A549 (cell line): ENCODE measurements at regions not wholly inside any gene's neighbourhood (a gene's known extent, or its start where the extent isn't known, plus 50 kb on each side); places are given as distances from the start of the nearest gene placed in this dataset.

Source experiments
- ATAC-seq, 2 experiments: fragments of 200-7000 bp in 1 of 2; fragments of >200 bp in 1 of 2; cut with Nextera tagmentation in 1 of 2; cut with Tn5 transposase in 1 of 2; 3 replicates each; pipeline versions ENCODE4 v1.8.0 to v1.9.1; 2018 to 2020; ENCODE audit warnings: mild to moderate bottlenecking in 1 of 2, moderate library complexity in 1 of 2
- CTCF ChIA-PET: fragments of 300-600 bp; sonication (Branson Sonifier 250); formaldehyde crosslinking; extraction: SDS; loops from one replicate; lab custom pipeline; 2021; ENCODE audit warnings: antibody characterized with exemption, inconsistent platforms; lab: Yijun Ruan, JAX
- POLR2A ChIA-PET: fragments of 350-600 bp; formaldehyde crosslinking; extraction: SDS; loops from one replicate; lab custom pipeline; 2021; ENCODE audit warnings: antibody characterized with exemption, inconsistent platforms; lab: Yijun Ruan, JAX
- DNase-seq, 2 experiments: peaks; one replicate each; pipeline versions ENCODE4 v3.0.0 to v3.0.0-alpha.2; 2011 to 2016; ENCODE audit warnings: low read depth in 1 of 2, low spot score in 1 of 2
- FAIRE-seq: peaks from 2 replicates; lab custom pipeline; 2011; peaks lifted over from hg19 to GRCh38; lab: Jason Lieb, UNC
- H3K27ac ChIP-seq, 2 experiments: fragments of >200 bp; sonication (Bioruptor Twin); formaldehyde crosslinking; 3 replicates each; pipeline ENCODE4 v1.5.1; 2016 to 2017
- H3K4me1 ChIP-seq: fragments of >200 bp; sonication (Bioruptor Twin); formaldehyde crosslinking; 3 replicates; pipeline ENCODE4 v1.6.1; 2016
- H3K4me2 ChIP-seq: fragments of >200 bp; sonication (Bioruptor Twin); formaldehyde crosslinking; 3 replicates; pipeline ENCODE4 v1.6.1; 2016
- H3K4me3 ChIP-seq: fragments of >200 bp; sonication (Bioruptor Twin); formaldehyde crosslinking; 3 replicates; pipeline ENCODE4 v1.5.1; 2016
- H3K9me3 ChIP-seq: fragments of >200 bp; sonication (Bioruptor Twin); formaldehyde crosslinking; 3 replicates; pipeline ENCODE4 v1.6.1; 2016
- CBX2 ChIP-seq: fragments of 200-600 bp; sonication (generic); IDR thresholded peaks from 2 replicates; pipeline ENCODE4 v1.6.1; 2016; ENCODE audit warnings: low read depth, mild to moderate bottlenecking, borderline replicate concordance
- EHF ChIP-seq: fragments of 250-450 bp; sonication (Bioruptor Pico); IDR thresholded peaks from 2 replicates; pipeline ENCODE4 v1.5.0; 2020; ENCODE audit warnings: mild to moderate bottlenecking
- EP300 ChIP-seq, 2 experiments: fragments of >200 bp; sonication (Bioruptor Twin); formaldehyde crosslinking; IDR thresholded peaks; 2 replicates in 1 of 2; 3 replicates in 1 of 2; pipeline ENCODE4 v1.6.1; 2016 to 2017
- GATA3 ChIP-seq: IDR thresholded peaks from 2 replicates; pipeline ENCODE4 v1.6.1; 2012; ENCODE audit warnings: borderline replicate concordance
- HEYL ChIP-seq: fragments of 250-450 bp; sonication (Bioruptor Pico); IDR thresholded peaks from 2 replicates; pipeline ENCODE4 v1.8.0; 2021; ENCODE audit warnings: mild to moderate bottlenecking, moderate library complexity
- HOXB13 ChIP-seq: fragments of 250-450 bp; sonication (Bioruptor Pico); IDR thresholded peaks from 2 replicates; pipeline ENCODE4 v1.5.0; 2020; ENCODE audit warnings: low read depth, mild to moderate bottlenecking, moderate library complexity
- MAZ ChIP-seq: fragments of 150-350 bp; IDR thresholded peaks from 2 replicates; pipeline ENCODE4 v1.6.1; 2014; ENCODE audit warnings: antibody characterized with exemption, low read depth, low read length, borderline replicate concordance
- NFE2L2 ChIP-seq: fragments of 150-350 bp; conservative IDR thresholded peaks from 2 replicates; pipeline ENCODE4 v1.6.1; 2014; ENCODE audit warnings: low read length
- NPAS2 ChIP-seq: fragments of 250-450 bp; sonication (Bioruptor Pico); IDR thresholded peaks from 2 replicates; pipeline ENCODE4 v1.8.0; 2022; ENCODE audit warnings: mild to moderate bottlenecking, moderate library complexity, borderline replicate concordance
- PHF8 ChIP-seq: fragments of 200-600 bp; sonication (generic); IDR thresholded peaks from 2 replicates; pipeline ENCODE4 v1.6.1; 2016; ENCODE audit warnings: low read depth, mild to moderate bottlenecking, antibody characterized with exemption, moderate library complexity, borderline replicate concordance
- RAD21 ChIP-seq, 2 experiments: fragments of >200 bp in 1 of 2; sonication (Bioruptor Twin) in 1 of 2; formaldehyde crosslinking in 1 of 2; IDR thresholded peaks in 1 of 2; conservative IDR thresholded peaks in 1 of 2; 2 replicates in 1 of 2; 3 replicates in 1 of 2; pipeline ENCODE4 v1.6.1; 2012 to 2018; ENCODE audit warnings: inconsistent platforms in 1 of 2
- RARB ChIP-seq: fragments of 250-450 bp; sonication (Bioruptor Pico); IDR thresholded peaks from 2 replicates; pipeline ENCODE4 v1.8.0; 2021; ENCODE audit warnings: mild to moderate bottlenecking, moderate library complexity
- RNF2 ChIP-seq: fragments of 200-600 bp; sonication (generic); IDR thresholded peaks from 2 replicates; pipeline ENCODE4 v1.6.1; 2016; ENCODE audit warnings: low read depth, mild to moderate bottlenecking, antibody characterized with exemption, moderate library complexity, borderline replicate concordance
- SMC3 ChIP-seq: fragments of >200 bp; sonication (Bioruptor Twin); formaldehyde crosslinking; IDR thresholded peaks from 3 replicates; pipeline ENCODE4 v1.6.1; 2018; ENCODE audit warnings: inconsistent platforms
- TFCP2L1 ChIP-seq: fragments of 250-450 bp; sonication (Bioruptor Pico); IDR thresholded peaks from 2 replicates; pipeline ENCODE4 v1.5.0; 2021; ENCODE audit warnings: mild to moderate bottlenecking
- ZSCAN20 ChIP-seq: fragments of 250-450 bp; sonication (Bioruptor Pico); IDR thresholded peaks from 2 replicates; pipeline ENCODE4 v1.8.0; 2022; ENCODE audit warnings: mild to moderate bottlenecking, moderate library complexity
- WGBS: methylation state at CpG from one replicate; pipeline ENCODE4 v1.1.6; 2017; ENCODE audit errors: missing lambda C conversion rate; 5-methylcytosine and 5-hydroxymethylcytosine counted together
- TF ChIP-seq, protein P1 (sequence below): fragments of 200-600 bp; sonication (generic); IDR thresholded peaks from 2 replicates; pipeline ENCODE4 v1.6.1; 2016; ENCODE audit warnings: antibody characterized with exemption, mild to moderate bottlenecking, moderate library complexity
- TF ChIP-seq, protein P2 (sequence below): IDR thresholded peaks from 2 replicates; pipeline ENCODE4 v1.6.1; 2012
- TF ChIP-seq, protein P3 (sequence below): fragments of >200 bp; sonication (Bioruptor Twin); formaldehyde crosslinking; IDR thresholded peaks from 3 replicates; pipeline ENCODE4 v1.6.1; 2016
- TF ChIP-seq, protein P4 (sequence below): fragments of >200 bp; sonication (Bioruptor Twin); formaldehyde crosslinking; IDR thresholded peaks from 2 replicates; pipeline ENCODE4 v1.6.1; 2016
- TF ChIP-seq, protein P5 (sequence below): fragments of 250-450 bp; sonication (Bioruptor Pico); IDR thresholded peaks from 2 replicates; pipeline ENCODE4 v1.5.0; 2020; ENCODE audit warnings: low read depth, mild to moderate bottlenecking, moderate library complexity

DNA sequence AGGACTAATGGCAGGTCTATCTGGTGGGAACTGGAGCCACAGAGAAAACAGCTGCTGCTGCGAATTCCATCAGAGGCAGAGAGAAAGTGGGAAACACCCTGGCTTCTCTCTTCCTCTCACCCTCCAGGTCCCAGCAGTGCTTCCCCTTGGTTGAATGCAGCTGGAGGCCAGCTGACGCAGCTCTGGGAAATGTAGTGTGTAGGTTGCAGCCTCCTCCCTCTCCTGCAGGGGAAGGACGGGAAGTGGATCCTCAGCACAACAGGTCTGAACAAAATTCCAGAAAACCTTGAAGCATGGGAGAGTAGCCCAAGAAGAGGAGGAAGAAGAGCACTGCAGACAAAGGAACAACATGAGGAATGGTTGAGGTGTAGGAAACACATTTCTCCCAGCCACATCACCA, 67.8 kb upstream of the MMP2 start:
- ATAC-seq (no peak), FAIRE-seq (no peak)
- CTCF ChIA-PET: interaction anchor here (1.2 kb wide), 1 partner anchor 10 kb away, joined by 4 read pairs; no protein-coding TSS in a partner anchor

DNA sequence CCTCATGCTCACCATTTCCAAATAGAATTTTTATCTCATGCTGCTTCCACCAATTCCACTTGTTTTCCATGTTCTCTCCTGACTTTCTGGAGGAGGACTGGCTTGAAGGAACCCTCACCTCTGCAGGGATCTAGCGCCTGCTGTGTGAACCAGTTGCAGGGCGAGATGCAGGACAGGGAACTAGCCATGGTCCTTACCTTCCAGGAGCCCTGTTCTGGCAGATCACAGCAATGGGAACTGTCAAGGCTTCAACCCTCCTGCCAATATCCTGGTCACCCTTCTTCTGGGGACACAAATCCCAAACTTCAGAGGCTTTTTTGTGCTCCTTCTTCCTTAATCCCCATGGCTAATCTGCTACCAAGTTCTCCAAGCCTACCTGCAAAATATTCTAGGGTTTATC, 60.4 kb upstream of the MMP2 start:
- DNase-seq (no peak), ATAC-seq (0 out of 6 replicates have a peak, but pooled peaks of 1 of the 2 experiments have one; percentile 26), FAIRE-seq (no peak)
- Histone ChIP-seq H3K4me2 (no peak overlapping the region), H3K4me3 (no peak overlapping the region), H3K27ac (no peak overlapping the region), H3K4me1 (no peaks in the 10 kb centered on the region), H3K9me3 (no peaks in the 10 kb centered on the region)
- WGBS: 2% methylated on average over 2 of the region's 2 CpGs
- no peak for TF ChIP-seq MAZ
- TF ChIP-seq, protein P1, sequence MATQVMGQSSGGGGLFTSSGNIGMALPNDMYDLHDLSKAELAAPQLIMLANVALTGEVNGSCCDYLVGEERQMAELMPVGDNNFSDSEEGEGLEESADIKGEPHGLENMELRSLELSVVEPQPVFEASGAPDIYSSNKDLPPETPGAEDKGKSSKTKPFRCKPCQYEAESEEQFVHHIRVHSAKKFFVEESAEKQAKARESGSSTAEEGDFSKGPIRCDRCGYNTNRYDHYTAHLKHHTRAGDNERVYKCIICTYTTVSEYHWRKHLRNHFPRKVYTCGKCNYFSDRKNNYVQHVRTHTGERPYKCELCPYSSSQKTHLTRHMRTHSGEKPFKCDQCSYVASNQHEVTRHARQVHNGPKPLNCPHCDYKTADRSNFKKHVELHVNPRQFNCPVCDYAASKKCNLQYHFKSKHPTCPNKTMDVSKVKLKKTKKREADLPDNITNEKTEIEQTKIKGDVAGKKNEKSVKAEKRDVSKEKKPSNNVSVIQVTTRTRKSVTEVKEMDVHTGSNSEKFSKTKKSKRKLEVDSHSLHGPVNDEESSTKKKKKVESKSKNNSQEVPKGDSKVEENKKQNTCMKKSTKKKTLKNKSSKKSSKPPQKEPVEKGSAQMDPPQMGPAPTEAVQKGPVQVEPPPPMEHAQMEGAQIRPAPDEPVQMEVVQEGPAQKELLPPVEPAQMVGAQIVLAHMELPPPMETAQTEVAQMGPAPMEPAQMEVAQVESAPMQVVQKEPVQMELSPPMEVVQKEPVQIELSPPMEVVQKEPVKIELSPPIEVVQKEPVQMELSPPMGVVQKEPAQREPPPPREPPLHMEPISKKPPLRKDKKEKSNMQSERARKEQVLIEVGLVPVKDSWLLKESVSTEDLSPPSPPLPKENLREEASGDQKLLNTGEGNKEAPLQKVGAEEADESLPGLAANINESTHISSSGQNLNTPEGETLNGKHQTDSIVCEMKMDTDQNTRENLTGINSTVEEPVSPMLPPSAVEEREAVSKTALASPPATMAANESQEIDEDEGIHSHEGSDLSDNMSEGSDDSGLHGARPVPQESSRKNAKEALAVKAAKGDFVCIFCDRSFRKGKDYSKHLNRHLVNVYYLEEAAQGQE: peak; percentile 69
- no peak for TF ChIP-seq RAD21 (conservative IDR thresholded peaks at IDR 0.05 in 1 of 2, IDR thresholded peaks at IDR 0.05 in 1 of 2)
- no peak for TF ChIP-seq CBX2
- ChIA-PET POLR2A (no interaction called here), CTCF (interaction anchor here (1.1 kb wide), 1 partner anchor 47 kb away, joined by 3 read pairs; no protein-coding TSS in a partner anchor)

More for the DNA sequence above, 67.8 kb upstream of the MMP2 start:
- DNase-seq: no peak
- no peak overlapping the region for H3K4me2 ChIP-seq
- no peaks in the 10 kb centered on the region for H3K9me3 ChIP-seq
- H3K27ac ChIP-seq: no peak overlapping the region
- TF ChIP-seq, protein P2, sequence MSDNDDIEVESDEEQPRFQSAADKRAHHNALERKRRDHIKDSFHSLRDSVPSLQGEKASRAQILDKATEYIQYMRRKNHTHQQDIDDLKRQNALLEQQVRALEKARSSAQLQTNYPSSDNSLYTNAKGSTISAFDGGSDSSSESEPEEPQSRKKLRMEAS: no peak
- TF ChIP-seq NFE2L2 (no peak), TFCP2L1 (CRISPR knock-in tag) (no peak), RNF2 (no peak), HOXB13 (CRISPR knock-in tag) (no peak), EHF (no peak), SMC3 (no peak), NPAS2 (no peak), GATA3 (no peak), PHF8 (no peak), HEYL (no peak), MAZ (no peak), ZSCAN20 (CRISPR knock-in tag) (no peak), RARB (no peak), EP300 (IDR thresholded peaks at IDR 0.05) (no peak)
- TF ChIP-seq, protein P3, sequence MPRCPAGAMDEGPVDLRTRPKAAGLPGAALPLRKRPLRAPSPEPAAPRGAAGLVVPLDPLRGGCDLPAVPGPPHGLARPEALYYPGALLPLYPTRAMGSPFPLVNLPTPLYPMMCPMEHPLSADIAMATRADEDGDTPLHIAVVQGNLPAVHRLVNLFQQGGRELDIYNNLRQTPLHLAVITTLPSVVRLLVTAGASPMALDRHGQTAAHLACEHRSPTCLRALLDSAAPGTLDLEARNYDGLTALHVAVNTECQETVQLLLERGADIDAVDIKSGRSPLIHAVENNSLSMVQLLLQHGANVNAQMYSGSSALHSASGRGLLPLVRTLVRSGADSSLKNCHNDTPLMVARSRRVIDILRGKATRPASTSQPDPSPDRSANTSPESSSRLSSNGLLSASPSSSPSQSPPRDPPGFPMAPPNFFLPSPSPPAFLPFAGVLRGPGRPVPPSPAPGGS: no peak
- TF ChIP-seq, protein P4, sequence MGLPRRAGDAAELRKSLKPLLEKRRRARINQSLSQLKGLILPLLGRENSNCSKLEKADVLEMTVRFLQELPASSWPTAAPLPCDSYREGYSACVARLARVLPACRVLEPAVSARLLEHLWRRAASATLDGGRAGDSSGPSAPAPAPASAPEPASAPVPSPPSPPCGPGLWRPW: no peak
- TF ChIP-seq, protein P5, sequence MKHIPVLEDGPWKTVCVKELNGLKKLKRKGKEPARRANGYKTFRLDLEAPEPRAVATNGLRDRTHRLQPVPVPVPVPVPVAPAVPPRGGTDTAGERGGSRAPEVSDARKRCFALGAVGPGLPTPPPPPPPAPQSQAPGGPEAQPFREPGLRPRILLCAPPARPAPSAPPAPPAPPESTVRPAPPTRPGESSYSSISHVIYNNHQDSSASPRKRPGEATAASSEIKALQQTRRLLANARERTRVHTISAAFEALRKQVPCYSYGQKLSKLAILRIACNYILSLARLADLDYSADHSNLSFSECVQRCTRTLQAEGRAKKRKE (CRISPR knock-in tag): no peak
- no peaks in the 10 kb centered on the region for H3K4me1 ChIP-seq
- 24% methylated on average over 3 of the region's 3 CpGs for WGBS
- H3K4me3 ChIP-seq: no peak overlapping the region
- POLR2A ChIA-PET: no interaction called here
